NCI-H2227 (cell line): ENCODE measurements at regions not wholly inside any gene's neighbourhood (a gene's known extent, or its start where the extent isn't known, plus 50 kb on each side); places are given as distances from the start of the nearest gene placed in this dataset.

Source experiments
- DNase-seq: peaks from one replicate; lab custom pipeline; 2025; ENCODE audit not compliant: unreplicated experiment; lab: John Stamatoyannopoulos, UW

GRCh38 chr20:22506827-22507226 is 77.5 kb downstream of the FOXA2 start:
- DNase-seq: no peak

DNA sequence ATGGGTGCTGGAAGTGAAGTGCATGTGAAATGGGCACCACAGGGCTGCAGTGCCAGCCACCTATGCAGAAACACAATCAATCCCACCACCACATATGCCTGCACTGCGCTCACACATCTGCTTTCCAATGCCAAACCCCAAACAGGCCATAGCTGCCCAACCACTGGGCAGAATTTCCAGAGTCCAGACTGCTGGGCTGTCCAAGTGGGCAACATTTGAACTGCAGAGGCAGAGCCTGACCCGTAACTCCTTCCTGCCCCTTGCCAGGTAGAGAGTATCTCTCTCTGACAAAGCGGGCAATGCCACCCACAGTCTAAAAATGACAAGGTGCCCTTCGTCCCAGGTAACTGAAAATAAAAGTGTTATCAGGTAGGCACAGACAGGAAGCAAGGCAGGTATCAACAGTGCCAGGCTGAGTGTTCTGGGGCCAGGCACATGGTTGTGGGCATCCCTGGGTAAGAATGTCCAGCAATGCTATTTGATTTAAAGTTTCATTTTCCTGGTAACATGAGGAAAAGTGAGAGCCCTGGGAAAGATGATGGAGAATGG is 79.5 kb downstream of the FOXA2 start:
- DNase-seq: no peak

DNA sequence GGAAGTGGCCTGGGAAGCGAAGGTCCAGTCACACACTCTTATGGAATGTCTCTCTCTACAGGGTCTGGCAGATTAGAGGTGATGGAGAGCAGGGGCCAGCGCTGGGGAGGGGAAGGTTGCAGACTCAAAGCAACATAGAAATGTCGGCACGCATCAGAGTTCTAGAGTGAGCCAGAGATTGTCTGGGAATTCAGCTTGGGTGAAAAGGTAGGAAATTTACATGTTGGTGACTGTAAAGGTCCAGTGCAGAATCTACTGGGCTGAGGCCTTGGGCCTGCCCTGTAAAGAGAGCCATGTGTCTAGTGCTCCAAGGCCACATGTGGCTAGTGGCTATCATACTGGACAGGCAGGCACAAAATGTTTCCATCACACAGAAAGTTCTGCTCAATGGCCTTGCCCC is 80.8 kb downstream of the FOXA2 start:
- no peak for DNase-seq

GRCh38 chr20:22502731-22503191 is 81.6 kb downstream of the FOXA2 start:
- no peak for DNase-seq

DNA sequence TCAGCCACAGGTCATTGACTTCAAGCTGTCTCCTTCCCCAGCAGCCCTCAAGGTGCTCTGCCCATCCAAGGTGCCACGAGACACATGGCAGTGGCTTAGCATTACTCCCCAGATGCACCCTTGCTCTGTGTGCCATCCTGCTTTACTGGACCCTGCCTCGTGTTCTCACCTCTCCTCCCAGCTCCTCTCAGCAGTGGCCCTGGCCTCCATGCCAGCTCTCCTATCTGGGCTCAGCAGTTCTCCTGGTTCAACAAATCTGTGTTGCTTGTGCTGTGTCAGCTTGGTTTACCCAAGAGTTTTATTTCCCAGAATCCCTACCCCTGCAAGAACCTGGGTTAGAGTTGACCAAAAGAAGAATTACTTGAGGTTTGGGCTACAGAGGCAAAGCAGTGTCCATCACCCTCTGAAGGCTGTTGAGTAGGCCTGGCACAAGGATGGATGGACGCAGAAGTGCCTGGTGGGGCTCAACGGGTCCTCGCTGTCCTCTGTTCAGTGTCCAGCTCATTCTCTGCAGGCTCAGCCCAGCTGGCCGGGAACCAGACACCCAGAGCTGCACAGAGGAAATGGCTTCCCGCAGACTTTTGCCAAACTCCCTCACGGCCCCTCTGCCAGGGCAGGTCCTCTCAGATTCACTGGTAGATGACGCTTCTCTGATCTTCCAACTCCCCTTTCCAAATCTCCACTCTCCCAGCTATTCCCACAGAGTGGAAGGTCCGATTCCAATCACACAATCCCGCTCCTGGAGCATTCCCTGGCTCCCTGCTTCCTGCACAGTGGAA is 82.6 kb downstream of the FOXA2 start:
- DNase-seq: no peak

DNA sequence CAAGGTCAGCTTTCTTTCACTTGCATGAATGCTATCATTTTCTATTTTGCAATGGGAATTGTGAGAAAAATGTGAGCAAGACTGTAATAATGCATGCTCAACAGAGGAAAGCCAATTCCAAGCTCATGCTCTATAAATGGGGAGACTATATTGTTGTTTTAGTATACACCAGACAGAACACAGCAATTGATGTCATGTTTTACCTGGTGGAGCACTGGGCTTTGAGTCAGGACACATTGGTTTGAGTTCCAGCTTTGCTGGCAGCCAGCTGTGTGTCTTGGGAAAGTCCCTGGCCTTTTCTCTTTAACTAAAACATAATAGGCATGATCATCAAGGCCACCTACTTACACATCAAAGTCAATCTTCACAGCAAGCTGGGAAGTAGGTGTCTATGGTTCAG is 83.3 kb downstream of the FOXA2 start:
- no peak for DNase-seq

DNA sequence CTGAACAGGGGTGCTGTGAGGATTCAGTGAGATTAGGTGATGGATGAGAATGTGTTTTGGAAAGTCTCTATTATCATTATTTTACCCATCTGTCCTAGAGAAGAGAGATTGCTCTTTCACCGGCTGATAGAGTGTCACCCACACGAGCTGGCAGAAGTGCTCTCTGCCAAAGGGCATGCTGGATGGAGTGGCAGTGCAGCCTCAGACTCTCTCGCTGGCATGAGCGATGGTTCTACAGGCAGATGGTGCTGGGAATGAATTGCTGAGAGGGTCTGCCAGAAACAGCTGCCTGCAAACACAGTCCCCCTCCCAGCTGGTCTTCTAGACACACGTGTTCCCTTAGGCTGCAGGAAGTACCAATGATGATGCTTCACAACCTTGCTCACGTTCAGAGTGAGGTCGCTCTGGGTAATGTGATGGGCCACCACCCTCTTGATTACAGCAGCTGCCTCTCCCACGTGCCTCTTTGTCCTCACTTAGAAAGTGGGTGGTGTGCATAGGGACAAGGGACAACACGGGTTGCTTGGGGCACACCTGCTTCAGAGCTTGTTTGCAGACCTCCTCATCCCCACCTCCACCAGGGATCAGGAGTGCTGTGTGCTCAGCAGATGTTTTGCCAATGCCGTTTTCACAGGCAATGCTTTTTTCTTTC is 84.7 kb downstream of the FOXA2 start:
- DNase-seq: no peak

DNA sequence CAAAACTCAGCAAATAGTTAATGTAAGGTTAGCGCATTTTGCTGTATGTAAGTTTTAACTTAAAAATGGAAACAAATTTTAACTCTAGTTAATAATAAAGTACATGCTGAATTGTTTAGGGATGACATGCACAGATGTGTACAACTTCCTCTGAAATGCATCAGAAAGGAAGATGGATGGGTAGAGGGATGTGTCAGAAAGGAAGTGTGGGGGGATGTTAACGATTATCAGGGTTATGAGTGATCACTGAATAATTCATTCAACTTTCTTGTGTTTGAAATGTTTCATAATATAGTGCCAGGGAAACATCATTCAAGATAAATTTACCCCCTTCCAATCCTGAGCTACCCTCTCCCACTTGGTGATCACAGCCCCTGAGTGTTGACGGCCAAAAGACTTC is 87.6 kb downstream of the FOXA2 start:
- DNase-seq: no peak

DNA sequence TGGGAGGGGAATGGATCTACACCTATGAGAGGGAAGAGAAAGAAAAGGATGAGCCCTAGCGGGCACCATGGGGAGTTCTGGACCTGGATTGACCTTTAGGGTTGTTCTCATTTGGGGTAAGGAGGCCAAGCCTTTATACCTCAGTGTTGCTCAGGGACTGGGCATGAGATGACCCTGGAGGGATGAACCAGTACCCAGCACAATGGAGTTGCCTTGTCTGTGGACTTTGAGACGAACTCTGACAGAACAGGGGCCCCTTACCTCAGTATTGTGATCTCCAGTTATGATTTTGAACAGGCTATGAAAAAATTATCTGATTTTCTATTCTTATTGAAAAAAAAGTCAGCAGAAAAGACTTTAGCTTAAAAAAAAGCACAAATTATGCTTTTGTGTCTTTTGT is 88.6 kb downstream of the FOXA2 start:
- DNase-seq: no peak

GRCh38 chr20:22495172-22495571 is 89.2 kb downstream of the FOXA2 start:
- DNase-seq: no peak

DNA sequence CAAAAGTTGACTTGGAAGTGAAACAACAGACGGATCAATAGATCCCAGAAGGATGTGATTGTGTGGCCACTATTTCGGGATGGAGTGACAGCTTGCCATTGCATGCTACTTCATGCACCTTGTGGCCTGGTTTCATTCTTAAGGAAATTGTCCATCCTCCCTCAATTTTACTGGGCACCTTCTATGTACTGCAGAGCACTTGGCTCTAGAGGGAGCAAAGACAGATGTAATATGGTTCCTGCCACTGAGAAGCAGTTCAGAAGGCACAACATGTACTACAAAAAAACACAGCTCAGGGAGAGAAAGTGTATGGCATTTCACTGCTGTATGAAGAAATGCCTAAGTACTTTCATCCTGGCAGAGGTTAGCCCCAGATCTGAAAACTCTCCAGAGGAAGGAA is 91.9 kb downstream of the FOXA2 start:
- DNase-seq: no peak

GRCh38 chr20:22491194-22491505 is 93.2 kb downstream of the FOXA2 start:
- DNase-seq: no peak

DNA sequence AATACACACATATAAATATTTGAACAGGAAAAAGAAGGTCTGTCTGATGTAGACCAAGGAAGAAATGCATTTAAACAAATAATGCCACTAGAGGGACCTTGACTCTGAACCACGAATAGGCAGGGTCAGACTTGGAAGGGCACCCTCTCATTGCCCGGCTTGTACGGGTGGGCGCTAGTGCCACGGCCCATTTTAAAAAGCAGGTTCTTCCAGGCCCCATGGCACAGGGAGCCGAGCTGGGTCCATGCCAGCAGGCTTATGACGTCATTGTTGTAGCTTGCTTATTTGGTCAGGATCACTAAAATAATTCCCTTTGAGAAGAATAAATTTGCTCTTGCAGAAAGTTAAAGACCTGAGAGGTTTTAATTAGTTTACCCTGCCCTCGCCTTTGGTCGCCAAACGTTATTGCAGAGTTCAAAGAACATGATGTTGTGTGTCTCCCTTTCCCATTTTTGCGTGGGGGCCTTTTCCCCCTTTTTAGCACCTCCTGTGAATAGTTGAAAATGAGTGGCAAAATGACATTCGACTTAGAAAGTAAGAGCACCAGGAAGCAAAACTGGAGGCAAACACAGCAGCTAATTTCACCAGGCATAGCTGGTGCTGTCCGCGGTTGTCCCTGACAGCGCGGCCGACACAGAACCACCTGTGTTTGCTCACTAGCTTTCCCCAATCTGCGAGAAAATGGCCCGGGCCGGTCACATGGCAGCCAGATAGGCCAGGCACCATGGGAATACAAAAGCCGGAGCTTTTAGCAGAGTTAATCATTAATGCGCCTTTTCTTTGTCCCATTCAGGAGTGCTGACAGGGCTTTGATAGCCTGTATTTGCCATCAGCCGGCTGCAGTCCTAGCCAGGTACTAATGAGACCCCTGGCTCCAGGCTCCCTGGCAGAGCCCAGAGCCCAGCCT is 93.8 kb downstream of the FOXA2 start:
- no peak for DNase-seq

DNA sequence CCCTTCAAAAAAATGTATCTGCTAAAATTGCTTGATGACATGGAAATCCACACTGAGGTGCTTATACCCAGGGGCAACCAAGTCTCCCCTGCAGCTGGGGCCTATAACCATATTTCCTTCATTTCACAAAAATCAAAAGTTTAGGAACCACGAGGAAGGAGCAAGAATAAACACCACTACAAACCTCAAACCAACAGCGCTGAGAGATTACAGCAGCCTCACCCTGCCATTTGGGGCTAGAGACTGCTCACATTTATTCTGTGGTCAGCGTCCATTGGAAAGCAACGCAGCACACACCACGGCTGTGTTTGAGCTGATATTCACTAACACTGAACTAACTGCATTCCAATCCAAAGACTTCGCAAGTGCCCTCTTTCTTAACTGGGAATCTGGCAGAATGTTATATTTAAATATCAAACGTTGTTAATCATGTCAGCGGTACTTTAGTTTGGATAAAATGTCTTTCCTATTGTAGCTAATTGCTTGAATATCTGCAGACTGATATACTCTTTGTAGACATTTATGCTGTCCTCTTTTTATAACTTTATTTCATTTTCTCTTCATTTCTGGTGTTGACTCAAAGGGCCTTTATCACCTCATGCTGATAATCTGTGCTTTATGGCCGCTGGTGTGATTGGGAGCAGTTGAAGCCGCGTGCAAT is 94.6 kb downstream of the FOXA2 start:
- no peak for DNase-seq

- DNase-seq: no peak
Observed at GRCh38 chr20:22480336-22480735, 104.0 kb downstream of the FOXA2 start.

DNA sequence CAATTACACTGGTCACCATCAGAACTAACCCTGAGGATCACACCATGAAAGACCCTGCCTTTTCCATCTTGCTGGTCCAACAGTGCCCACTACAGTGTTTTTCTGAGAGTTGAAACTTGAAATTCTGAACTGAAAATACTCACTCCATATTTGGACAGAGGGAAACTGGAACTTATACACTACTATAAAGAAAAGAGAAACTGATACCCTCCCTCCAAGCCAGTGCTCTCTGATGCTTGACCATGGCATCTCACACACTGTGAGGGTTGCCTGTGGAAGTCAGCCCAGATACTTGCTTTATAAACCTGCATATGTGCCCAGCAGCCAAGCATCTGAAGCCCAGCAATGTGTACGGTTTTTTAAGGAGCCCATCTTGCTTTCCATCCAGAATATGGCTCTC is 108.7 kb downstream of the FOXA2 start:
- DNase-seq: no peak

DNA sequence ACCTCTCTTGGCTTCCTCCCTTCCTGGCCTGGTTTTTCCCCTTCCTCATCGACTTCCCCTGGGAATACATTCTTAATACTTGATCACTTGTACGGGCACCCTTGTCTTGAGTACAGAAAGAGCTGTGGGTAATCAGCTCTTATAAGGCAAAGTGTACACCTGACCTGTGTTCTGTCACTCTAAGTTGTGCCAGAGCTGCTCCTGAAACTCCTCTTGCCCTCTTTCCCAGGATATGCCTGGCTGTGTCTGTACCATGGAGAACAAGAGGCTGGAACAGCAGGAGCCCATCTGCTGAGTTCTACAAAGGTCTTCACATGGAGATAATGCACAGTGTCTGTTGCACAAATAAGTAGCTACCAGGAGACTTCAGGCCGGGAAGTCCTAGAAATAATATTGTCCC is 110.1 kb downstream of the FOXA2 start:
- no peak for DNase-seq

GRCh38 chr20:22473293-22473692 is 111.1 kb downstream of the FOXA2 start:
- no peak for DNase-seq

- DNase-seq: no peak
Observed at GRCh38 chr20:22472447-22473100, 111.8 kb downstream of the FOXA2 start.

DNA sequence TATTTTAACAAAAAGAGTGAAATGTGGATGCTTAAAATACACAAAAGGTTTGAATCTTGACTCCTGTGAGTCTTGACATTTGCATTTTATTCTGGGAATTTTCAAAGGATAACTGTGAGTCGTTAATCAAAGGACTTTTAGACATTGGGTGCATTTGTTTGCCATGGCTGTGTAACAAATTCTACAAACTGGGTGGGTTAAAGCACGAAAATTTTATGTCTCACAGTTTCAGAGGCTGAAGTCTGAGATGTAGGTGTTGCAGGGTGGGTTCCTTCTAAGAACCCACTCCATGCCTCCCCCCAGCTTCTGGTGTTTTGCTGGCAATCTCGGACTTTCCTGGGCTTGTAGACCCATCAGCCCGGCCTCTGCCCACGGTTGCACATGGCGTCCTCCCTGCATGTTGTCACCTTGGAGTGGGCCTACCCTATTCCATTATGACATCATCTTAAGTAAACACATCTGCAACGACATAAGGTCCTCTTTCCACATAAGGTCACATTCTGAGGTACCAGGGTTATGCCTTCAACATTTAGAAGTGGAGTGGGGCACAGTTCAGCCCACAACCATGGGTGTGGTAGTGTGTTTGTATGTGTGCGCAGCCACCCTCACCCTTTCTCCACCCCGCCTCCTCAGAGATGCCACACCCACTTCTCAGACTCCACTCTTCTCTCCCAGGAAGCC is 113.1 kb downstream of the FOXA2 start:
- no peak for DNase-seq
